ENCODE measurements at regions not wholly inside any gene's neighbourhood (a gene's known extent, or its start where the extent isn't known, plus 50 kb on each side); places are given as distances from the start of the nearest gene placed in this dataset.

DNA sequence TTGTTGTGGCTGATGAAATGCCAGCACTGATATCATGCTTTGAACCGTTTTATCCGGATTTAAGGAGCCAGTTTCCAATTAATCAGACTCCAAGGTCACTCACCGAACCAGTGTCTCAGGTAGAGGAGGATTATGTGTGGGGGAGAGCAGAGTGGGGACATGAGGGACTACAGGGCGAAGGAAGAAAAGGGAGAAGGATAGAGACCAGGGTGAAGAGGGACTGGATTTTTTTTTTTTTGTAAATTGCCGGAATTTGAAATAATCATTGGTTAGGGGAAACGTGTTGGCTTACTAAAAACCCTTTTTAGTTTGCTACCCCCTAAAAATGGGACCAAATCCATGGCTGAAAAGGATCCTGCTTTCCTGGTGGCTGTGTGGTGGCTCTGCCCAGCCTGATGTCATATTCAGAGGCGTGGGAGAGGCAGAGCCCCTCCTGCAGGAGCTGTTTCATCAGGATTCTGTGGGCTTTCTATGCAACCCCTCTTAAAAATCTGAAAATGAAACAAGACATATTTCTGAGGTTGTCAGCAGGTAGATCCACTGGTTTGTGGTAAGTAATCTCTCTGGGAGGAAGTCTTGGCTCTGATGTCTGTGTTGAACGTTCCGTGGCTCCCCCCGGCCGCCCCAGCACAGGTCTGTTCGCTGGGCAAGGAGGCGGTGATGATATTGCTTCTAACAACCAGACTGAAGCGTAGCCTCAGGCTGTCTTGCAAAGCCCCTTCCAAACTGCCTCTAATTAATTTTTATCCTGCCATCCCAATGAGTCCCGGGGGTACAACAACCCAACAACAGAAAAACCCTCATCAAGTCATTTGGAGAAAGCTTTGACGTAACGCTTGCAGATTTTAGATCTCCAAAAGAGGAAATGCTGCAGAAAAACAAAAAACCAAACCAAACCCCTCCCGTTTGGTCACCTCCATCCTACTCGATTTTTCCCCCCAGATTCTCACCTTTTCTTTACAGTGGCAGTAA lies 143.0 kb upstream of the ZFHX3 start:
- Mint-ChIP-seq H3K9me3 (no peaks in the 10 kb centered on the region), H3K4me3 (no peak overlapping the region), H3K27ac (peak overlapping the region; percentile 53), H3K36me3 (no peaks in the 10 kb centered on the region), H3K27me3 (peaks cover 15% of the 10 kb centered on the region), H3K4me1 (peaks cover 6% of the 10 kb centered on the region)
- ATAC-seq = peak; percentile 46

DNA sequence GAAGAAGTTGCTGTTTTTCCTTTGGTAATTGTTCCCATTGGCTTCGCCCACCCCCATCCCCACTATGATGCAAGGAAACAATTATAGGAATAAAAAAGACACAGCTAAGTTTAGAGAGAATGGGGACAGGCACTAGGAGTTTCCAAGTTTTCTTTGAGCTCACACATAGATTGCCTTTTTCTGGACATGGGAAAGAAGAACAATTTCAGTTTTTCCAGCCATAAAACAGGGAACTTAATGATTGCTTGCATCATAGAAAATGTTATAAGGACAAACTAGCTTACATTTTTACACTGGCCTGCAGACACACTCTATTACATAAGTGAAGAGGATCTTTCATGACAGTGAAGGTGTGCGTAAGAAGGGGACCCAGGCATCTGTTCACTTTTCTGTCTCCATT lies 142.3 kb upstream of the ZFHX3 start:
- Mint-ChIP-seq H3K27ac (no peak overlapping the region), H3K27me3 (peaks cover 15% of the 10 kb centered on the region), H3K4me3 (no peak overlapping the region), H3K4me1 (peaks cover 6% of the 10 kb centered on the region), H3K9me3 (no peaks in the 10 kb centered on the region), H3K36me3 (no peaks in the 10 kb centered on the region)
- no peak for ATAC-seq

GRCh38 chr16:73189136-73189535 lies 141.2 kb upstream of the ZFHX3 start:
- Mint-ChIP-seq H3K4me3 (no peak overlapping the region), H3K27ac (no peak overlapping the region), H3K9me3 (no peaks in the 10 kb centered on the region), H3K4me1 (peaks cover 6% of the 10 kb centered on the region), H3K27me3 (peaks cover 15% of the 10 kb centered on the region), H3K36me3 (no peaks in the 10 kb centered on the region)
- no peak for ATAC-seq

DNA sequence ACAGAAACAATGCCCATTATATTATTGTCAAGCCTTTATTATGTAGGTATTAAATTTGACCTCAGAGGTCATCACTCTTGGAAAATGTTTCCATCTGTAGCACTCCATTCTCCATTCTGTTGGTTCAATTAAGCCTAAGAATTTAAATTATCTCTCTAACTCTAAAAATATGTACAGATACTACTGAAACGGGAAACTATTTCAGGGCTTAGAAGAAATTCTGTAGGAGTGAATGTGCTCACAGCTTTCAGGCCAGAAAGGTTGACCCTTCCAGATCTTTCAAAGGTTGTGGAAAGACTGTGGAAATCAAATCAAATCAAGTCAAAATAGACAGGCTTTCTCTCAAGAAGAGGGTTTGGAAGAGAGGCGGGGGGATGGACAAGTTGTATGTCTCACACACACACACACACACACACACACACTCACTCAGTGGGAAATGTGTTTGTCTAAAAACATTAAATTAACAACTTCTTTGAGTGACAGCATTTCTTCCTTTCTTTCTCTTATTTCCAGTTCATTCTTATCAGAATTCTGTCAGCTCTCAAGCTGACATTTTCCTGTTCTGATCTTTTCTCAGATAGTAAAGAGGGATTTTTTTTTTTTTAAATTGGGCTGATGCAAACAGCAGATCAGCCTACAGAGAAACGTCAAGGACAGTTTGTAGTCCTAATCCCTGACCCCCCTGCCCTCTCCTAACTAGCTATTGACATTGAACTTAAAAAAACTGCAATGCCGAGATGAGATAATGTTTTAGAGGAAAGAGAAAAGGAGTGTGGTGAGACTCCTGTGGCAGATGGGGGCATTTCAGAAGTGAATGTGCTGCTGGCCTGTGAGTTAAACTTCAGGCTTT lies 139.0 kb upstream of the ZFHX3 start:
- Mint-ChIP-seq H3K27ac (no peak overlapping the region), H3K36me3 (no peaks in the 10 kb centered on the region), H3K9me3 (no peaks in the 10 kb centered on the region), H3K27me3 (peaks cover 7% of the 10 kb centered on the region), H3K4me3 (no peak overlapping the region), H3K4me1 (peaks cover 6% of the 10 kb centered on the region)
- no peak for ATAC-seq

DNA sequence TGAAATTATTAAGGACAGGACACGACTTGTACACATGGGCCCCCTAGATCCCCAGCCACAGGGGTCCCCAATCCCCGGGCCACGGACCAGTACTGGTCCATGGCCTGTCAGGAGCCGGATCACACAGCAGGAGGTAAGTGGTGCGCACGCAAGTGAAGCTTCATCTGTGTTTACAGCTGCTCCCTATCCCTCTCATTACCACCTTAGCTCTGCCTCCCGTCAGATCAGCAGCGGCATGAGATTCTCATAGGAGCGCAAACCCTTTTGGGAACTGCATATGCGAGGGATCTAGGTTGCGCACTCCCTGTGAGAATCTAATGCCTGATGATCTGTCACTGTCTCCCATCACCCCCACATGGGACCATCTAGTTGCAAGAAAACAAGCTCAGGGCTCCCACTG lies 137.8 kb upstream of the ZFHX3 start:
- Mint-ChIP-seq H3K36me3 (no peaks in the 10 kb centered on the region), H3K27ac (no peak overlapping the region), H3K4me3 (no peak overlapping the region), H3K4me1 (no peaks in the 10 kb centered on the region), H3K9me3 (no peaks in the 10 kb centered on the region), H3K27me3 (no peaks in the 10 kb centered on the region)
- ATAC-seq = no peak

DNA sequence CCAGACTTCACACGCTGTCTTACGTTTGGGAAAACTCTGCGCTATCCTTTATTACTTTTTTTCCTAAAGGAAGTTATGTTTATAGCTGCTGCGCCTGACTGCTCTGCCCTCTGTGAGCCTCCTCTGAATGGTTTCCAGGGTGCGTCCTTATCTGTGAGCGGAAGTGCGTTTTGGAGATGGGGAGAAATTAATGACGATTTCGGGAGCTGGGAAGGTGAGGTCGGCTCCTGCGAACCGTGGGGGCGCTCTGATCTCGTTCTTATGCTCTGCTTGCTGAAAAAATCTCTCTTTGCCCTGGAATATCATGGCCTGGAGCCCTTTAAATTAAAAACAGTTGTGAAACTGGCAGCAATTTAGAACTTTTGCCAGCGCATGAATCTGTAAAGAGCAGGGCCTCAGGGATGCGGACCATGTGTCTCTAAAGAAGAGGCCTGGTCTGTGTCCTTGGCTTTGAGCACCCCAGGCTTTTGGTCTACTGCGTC lies 135.7 kb upstream of the ZFHX3 start:
- Mint-ChIP-seq H3K27ac (no peak overlapping the region), H3K4me1 (no peaks in the 10 kb centered on the region), H3K36me3 (no peaks in the 10 kb centered on the region), H3K9me3 (no peaks in the 10 kb centered on the region), H3K4me3 (no peak overlapping the region), H3K27me3 (no peaks in the 10 kb centered on the region)
- no peak for ATAC-seq

- no peak for ATAC-seq
- H3K4me3 Mint-ChIP-seq = no peak overlapping the region
- no peaks in the 10 kb centered on the region for H3K27me3 Mint-ChIP-seq
- no peaks in the 10 kb centered on the region for H3K9me3 Mint-ChIP-seq
- H3K27ac Mint-ChIP-seq = no peak overlapping the region
- no peaks in the 10 kb centered on the region for H3K4me1 Mint-ChIP-seq
- no peaks in the 10 kb centered on the region for H3K36me3 Mint-ChIP-seq
These were observed 131.9 kb upstream of the ZFHX3 start for GRCh38 chr16:73179705-73180331.

GRCh38 chr16:73177729-73178295 lies 129.9 kb upstream of the ZFHX3 start:
- Mint-ChIP-seq H3K9me3 (no peaks in the 10 kb centered on the region), H3K36me3 (no peaks in the 10 kb centered on the region), H3K27me3 (no peaks in the 10 kb centered on the region), H3K4me1 (no peaks in the 10 kb centered on the region), H3K4me3 (no peak overlapping the region), H3K27ac (no peak overlapping the region)
- no peak for ATAC-seq

DNA sequence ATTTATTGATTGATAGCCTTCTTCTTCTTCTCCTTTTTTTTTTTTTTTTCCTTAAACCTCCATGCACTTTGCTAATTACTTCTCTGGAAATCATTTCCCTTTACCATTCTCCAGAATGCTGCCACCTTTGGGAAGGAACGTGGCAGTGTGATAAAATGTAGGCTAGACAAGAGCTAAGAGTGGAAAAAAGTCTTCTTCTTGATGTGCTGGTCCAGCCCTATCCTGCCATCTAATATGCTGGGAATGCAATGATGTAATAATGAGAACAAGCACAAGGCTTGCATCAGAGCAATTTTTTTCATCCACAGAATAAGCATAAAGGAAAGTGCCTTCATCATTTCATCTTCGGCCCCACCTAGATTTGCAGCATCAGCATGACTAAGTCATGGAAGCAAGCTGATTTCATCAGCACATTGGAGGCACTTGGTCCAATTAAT lies 128.7 kb upstream of the ZFHX3 start:
- no peaks in the 10 kb centered on the region for H3K4me1 Mint-ChIP-seq
- no peaks in the 10 kb centered on the region for H3K36me3 Mint-ChIP-seq
- no peaks in the 10 kb centered on the region for H3K9me3 Mint-ChIP-seq
- H3K4me3 Mint-ChIP-seq = no peak overlapping the region
- no peak for ATAC-seq
- H3K27me3 Mint-ChIP-seq = no peaks in the 10 kb centered on the region
- H3K27ac Mint-ChIP-seq = no peak overlapping the region

DNA sequence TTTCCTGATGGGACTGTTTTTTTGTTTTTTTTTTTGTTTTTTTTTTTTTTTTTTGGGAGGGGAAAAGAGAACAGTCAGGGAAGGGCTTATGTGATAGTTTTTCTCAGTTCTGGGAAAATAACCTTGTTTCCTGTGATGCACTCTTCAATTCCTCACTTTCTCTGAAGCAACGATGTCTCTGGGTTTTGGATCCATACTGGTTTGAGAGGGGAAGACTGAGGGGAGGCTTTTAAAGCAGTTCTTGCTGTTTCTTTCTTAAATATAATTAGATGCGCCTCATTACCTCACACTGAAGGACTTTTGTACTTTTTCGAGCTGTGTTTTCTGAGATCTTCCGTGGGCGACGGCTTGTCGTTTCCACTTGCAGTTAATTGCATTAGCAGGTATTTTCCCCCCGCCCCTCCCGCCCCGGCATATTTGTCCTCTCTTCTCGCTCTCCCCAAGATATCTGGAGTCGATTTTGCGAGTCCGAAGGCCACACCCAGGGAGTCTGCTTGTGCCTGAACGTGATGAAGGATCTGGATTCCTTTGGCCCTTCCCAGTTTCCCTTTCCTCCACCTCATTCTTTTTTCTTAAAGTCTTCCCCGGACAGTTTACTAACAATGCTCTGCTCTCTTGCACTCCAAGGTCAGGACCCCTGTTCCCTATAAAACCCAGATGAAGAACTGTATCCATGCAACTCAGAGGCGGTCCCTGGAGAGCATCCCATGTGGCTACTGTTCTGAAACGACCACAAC lies 125.2 kb upstream of the ZFHX3 start:
- ATAC-seq = no peak
- no peaks in the 10 kb centered on the region for H3K9me3 Mint-ChIP-seq
- H3K27me3 Mint-ChIP-seq = peaks cover 11% of the 10 kb centered on the region
- H3K4me1 Mint-ChIP-seq = no peaks in the 10 kb centered on the region
- no peak overlapping the region for H3K4me3 Mint-ChIP-seq
- H3K27ac Mint-ChIP-seq = no peak overlapping the region
- no peaks in the 10 kb centered on the region for H3K36me3 Mint-ChIP-seq

DNA sequence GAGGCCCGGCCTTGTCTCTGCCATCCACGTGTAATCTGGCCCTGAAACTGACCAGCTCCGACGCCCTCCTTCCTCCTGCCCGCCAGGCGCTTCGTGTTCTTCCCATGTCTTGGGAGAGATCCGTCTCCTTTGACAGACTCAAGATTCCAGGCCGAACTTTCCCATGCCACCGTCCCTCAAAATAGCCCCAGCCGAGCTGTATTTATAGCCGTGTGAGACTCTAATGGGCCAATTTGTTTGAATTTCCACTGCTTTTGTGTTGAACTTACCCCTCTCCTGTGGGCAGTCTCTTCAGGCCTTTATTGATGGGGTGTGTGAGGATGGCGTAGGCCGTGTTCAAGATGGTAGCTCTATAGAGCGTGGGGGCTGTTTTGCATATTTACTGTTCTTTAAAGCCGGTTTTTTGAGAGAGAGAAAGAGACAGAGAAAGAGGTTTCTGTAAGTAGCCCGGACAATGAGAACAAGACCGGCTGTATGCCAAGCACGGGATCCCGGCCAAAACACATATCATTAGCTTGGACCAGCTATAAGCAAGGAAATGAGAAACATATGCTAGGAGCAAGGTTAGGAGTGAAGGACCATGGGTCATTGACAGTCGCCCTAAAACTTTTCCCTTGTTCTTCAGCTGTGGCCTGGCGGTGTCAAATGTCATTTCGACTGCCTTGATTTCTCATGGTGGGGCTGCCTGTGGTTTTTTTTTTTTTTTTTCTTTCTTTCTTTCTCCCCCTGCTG lies 124.5 kb upstream of the ZFHX3 start:
- Mint-ChIP-seq H3K4me3 (no peak overlapping the region), H3K36me3 (no peaks in the 10 kb centered on the region), H3K27me3 (peaks cover 18% of the 10 kb centered on the region), H3K27ac (no peak overlapping the region), H3K4me1 (peaks cover 7% of the 10 kb centered on the region), H3K9me3 (no peaks in the 10 kb centered on the region)
- ATAC-seq = no peak

DNA sequence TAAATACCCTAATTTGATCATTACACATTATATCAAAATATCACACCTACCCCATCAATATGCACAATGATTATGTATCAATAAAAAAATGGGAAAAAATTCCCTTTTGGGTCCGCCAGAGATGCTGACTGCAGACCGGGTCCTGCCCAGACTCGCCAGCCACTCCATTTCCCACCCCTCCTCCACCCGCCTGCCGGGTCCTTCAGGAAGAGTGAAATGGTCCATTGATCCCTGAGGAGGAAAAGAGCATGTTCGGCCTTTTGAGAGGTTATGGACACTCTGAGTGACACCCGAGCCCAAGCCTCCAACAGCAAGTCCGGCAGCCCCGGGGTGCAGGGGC lies 123.9 kb upstream of the ZFHX3 start:
- Mint-ChIP-seq H3K27ac (no peak overlapping the region), H3K9me3 (no peaks in the 10 kb centered on the region), H3K36me3 (no peaks in the 10 kb centered on the region), H3K4me1 (peaks cover 11% of the 10 kb centered on the region), H3K4me3 (no peak overlapping the region), H3K27me3 (peaks cover 19% of the 10 kb centered on the region)
- ATAC-seq = no peak

DNA sequence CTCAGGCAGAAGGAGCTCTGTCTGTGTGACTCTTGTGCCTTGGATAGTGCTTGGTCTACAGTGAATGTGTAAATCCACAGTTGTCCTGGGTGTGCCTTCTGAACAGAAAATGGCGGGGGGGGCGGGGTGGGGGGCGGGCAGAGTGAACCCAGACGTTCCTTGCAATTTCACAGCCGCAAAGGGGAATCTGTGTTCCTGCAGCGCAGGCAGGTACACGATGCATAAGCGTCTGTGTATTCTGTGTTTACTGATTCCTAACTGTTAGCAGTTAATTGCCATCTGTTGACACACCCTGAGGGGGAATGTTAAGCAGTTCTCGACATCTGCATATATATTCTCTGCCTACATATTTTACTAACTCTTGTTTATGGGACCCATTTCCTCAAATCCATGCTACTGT lies 123.5 kb upstream of the ZFHX3 start:
- no peaks in the 10 kb centered on the region for H3K36me3 Mint-ChIP-seq
- H3K27ac Mint-ChIP-seq = no peak overlapping the region
- peaks cover 16% of the 10 kb centered on the region for H3K4me1 Mint-ChIP-seq
- H3K27me3 Mint-ChIP-seq = peaks cover 19% of the 10 kb centered on the region
- H3K4me3 Mint-ChIP-seq = no peak overlapping the region
- ATAC-seq = no peak
- no peaks in the 10 kb centered on the region for H3K9me3 Mint-ChIP-seq

GRCh38 chr16:73170612-73171038 lies 122.7 kb upstream of the ZFHX3 start:
- ATAC-seq = no peak
- Mint-ChIP-seq H3K36me3 (no peaks in the 10 kb centered on the region), H3K4me1 (peaks cover 21% of the 10 kb centered on the region), H3K9me3 (no peaks in the 10 kb centered on the region), H3K27me3 (peaks cover 19% of the 10 kb centered on the region), H3K4me3 (no peak overlapping the region), H3K27ac (no peak overlapping the region)

All from stimulated activated memory B cell treated with anti-CD40 and anti-IgM and Interleukin-4, amounts not matched to agents 10 μg/mL and 1 μg/mL and 100 μg/mL, for 72 hours (primary cell).